ENCODE measurements at regions not wholly inside any gene's neighbourhood (a gene's known extent, or its start where the extent isn't known, plus 50 kb on each side); places are given as distances from the start of the nearest gene placed in this dataset.

- no peak for TF ChIP-seq ZNF70 (CRISPR knock-in tag; IDR thresholded peaks at IDR 0.05)
- TF ChIP-seq ZFP3 (CRISPR knock-in tag; IDR thresholded peaks at IDR 0.05): no peak
- no peak for TF ChIP-seq POU6F1 (CRISPR knock-in tag; IDR thresholded peaks at IDR 0.05; ENCODE audit: borderline replicate concordance, low read depth)
- no peak for TF ChIP-seq PPARA (CRISPR knock-in tag; IDR thresholded peaks at IDR 0.05; ENCODE audit: borderline replicate concordance)
- no peak for ATAC-seq
Measured at GRCh38 chr11:80694385-80694784, 1253.6 kb upstream of the TENM4 start.

GRCh38 chr11:80687941-80688340, 1247.1 kb upstream of the TENM4 start:
- TF ChIP-seq PATZ1 (CRISPR knock-in tag; IDR thresholded peaks at IDR 0.05; ENCODE audit: borderline replicate concordance) (no peak), GLIS3 (CRISPR knock-in tag; IDR thresholded peaks at IDR 0.05) (no peak), ISL1 (CRISPR knock-in tag; IDR thresholded peaks at IDR 0.05) (no peak), ZC3H10 (CRISPR knock-in tag; IDR thresholded peaks at IDR 0.05) (no peak), TCF4 (CRISPR knock-in tag; IDR thresholded peaks at IDR 0.05; ENCODE audit: borderline replicate concordance) (no peak), TOX (CRISPR knock-in tag; IDR thresholded peaks at IDR 0.05; ENCODE audit: borderline replicate concordance) (no peak), CREB5 (CRISPR knock-in tag; IDR thresholded peaks at IDR 0.05; ENCODE audit: low read depth) (no peak), PPARA (CRISPR knock-in tag; IDR thresholded peaks at IDR 0.05; ENCODE audit: borderline replicate concordance) (no peak), ZFP30 (CRISPR knock-in tag; IDR thresholded peaks at IDR 0.05) (no peak), ESRRG (CRISPR knock-in tag; IDR thresholded peaks at IDR 0.05) (no peak), CSRNP3 (CRISPR knock-in tag; IDR thresholded peaks at IDR 0.05) (no peak), RARB (CRISPR knock-in tag; IDR thresholded peaks at IDR 0.05) (no peak)
- no peak for ATAC-seq

- no peak for ATAC-seq
- TF ChIP-seq TSHZ2 (CRISPR knock-in tag; IDR thresholded peaks at IDR 0.05) (no peak), BACH2 (CRISPR knock-in tag; IDR thresholded peaks at IDR 0.05; ENCODE audit: borderline replicate concordance) (no peak), GLIS3 (CRISPR knock-in tag; IDR thresholded peaks at IDR 0.05) (no peak), TCF4 (CRISPR knock-in tag; IDR thresholded peaks at IDR 0.05; ENCODE audit: borderline replicate concordance) (no peak), PATZ1 (CRISPR knock-in tag; IDR thresholded peaks at IDR 0.05; ENCODE audit: borderline replicate concordance) (no peak), RARB (CRISPR knock-in tag; IDR thresholded peaks at IDR 0.05) (no peak), ZFP30 (CRISPR knock-in tag; IDR thresholded peaks at IDR 0.05) (no peak), SNAI2 (CRISPR knock-in tag; IDR thresholded peaks at IDR 0.05) (no peak), ZNF70 (CRISPR knock-in tag; IDR thresholded peaks at IDR 0.05) (no peak), PPARA (CRISPR knock-in tag; IDR thresholded peaks at IDR 0.05; ENCODE audit: borderline replicate concordance) (no peak), ZFP3 (CRISPR knock-in tag; IDR thresholded peaks at IDR 0.05) (no peak), OSR1 (CRISPR knock-in tag; IDR thresholded peaks at IDR 0.05) (no peak)
Measured at GRCh38 chr11:80686889-80687288, 1246.1 kb upstream of the TENM4 start.

All from SK-N-SH treated with all-trans-retinoic acid at 6 μM for 48 hours (cell line).